KBM-7 (cell line): ENCODE measurements at regions not wholly inside any gene's neighbourhood (a gene's known extent, or its start where the extent isn't known, plus 50 kb on each side); places are given as distances from the start of the nearest gene placed in this dataset.
"Not testable (repeated sequence)": the region's sequence is repeated elsewhere in the genome, so short reads cannot be mapped to it uniquely, and the experiment has no call there.

ENCODE experiments used
- DNase-seq: peaks from one replicate; pipeline ENCODE4 v3.0.0-alpha.2; 2015
- in situ Hi-C: fragments of 300-500 bp; cut with MboI; formaldehyde crosslinking; loops from 2 replicates; pipeline ENCODE4 v1.14.3; 2020; ENCODE audit warnings: low sequenced_read_pairs, low pct_unique_long_range_greater_than_20kb, mixed read lengths

DNA sequence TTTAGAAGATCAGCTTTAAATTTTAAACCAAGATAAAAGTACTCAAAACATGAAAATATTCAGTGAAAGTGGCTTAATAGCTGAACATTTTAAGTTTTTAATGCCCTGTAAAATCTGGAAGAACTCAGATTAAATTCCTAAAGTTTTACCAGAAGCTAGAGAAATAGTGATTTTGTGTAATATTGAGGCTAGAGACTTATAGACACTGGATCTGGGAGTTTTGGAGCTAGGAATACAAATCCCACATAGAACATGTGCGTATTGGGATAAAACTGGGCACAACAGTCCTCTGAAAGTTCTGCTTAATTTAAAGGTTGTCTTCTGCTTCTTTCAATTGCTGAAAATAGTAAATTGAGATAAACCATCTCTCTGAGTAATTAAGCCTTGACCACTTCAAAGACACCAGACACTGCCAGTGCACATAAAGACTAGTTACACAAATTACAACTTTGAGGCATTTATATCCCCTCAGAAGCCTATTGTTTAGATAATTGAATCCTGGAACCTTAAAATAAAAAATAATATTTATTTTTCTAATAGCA, 1382.5 kb downstream of the OTOL1 start:
- in situ Hi-C loops: no loop called here
- DNase-seq: no peak

DNA sequence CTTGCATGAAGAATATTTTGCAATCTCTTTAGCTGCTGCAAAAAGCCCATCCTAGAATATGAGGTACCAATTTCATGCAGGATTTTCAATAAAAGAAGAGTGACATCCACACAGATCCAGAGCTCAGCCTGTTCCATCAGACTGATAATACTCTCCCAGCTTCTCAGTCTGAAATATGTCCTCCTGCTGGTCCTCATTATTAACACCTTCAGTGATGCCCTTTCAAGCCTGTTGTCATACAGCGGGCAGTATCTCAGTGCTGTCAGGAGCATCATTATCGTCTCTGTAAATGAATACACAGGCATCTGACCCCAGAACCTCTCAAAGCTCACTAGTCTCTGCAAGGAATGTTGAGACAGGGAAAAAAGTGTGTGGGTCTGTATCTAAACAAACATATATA, 1387.8 kb downstream of the OTOL1 start:
- in situ Hi-C loops: no loop called here
- DNase-seq: no peak

DNA sequence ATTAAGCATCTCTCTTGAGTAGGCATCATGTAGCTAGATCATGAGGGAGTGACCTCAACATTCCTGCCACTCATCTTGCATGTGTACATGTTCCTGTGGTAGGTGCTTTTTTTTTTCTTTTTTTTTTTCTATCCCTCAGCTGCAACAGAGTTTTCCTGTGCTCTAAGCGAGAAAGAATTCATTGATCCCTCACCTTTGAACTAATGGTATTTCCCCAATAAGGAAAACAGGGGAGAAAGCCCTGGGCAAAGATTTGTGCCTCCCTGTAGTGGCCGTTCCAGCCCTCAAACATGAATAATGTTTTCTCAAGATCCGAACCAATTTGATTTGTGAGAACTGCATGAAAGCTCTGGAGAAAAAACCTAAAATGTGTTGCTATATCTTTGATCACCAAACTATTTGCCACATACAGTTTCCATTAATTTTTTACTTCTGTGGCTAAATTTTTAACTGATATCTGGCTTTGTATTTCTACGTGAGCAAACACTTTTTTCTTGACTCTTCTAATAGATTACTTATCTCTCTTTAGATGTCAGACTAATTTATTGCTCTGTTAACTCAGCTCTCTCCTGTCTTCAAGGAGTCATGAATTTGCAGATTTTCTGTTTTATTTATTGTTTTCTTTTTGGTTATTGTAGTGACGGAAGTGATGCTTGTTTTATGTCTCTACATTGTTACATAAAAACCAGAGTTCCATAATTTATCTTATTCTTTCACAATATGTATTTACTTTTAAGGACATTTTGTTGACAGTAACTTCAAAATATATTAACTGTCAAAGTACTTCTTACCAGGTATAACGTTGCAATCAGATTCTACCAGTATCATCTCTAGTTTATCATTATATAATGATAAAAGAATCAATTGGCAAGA, 1396.5 kb downstream of the OTOL1 start:
- DNase-seq: no peak
- in situ Hi-C loops: no loop called here

- in situ Hi-C loops: no loop called here
- no peak for DNase-seq
Measured at GRCh38 chr3:162897291-162897690, 1400.7 kb downstream of the OTOL1 start.

GRCh38 chr3:162932503-162932902, 1435.9 kb downstream of the OTOL1 start:
- DNase-seq: no peak
- in situ Hi-C loops: no loop called here

DNA sequence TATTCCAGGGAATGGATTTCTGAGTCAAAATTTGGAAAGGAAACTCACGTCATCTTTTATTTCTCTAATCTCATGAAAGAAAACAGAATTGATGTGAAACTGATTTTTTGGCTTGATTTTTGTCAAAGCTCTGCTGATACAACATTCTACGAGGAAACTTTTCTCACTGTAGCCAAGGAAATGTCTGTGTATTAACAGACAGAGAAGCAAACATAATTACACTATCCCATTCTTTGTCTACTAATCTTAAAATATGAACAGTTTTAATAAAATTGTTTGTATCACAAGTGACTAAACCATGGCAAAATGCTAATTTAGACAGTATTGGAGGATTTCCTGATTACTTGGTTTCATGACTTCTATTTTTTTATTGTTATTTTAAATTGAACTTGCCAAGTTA, 1437.0 kb downstream of the OTOL1 start:
- DNase-seq: no peak
- in situ Hi-C loops: no loop called here

- in situ Hi-C loops: no loop called here
- no peak for DNase-seq
Measured at GRCh38 chr3:162936706-162937105, 1440.1 kb downstream of the OTOL1 start.

- in situ Hi-C loops: no loop called here
- DNase-seq: no peak
Measured at GRCh38 chr3:162938083-162938482, 1441.5 kb downstream of the OTOL1 start.

DNA sequence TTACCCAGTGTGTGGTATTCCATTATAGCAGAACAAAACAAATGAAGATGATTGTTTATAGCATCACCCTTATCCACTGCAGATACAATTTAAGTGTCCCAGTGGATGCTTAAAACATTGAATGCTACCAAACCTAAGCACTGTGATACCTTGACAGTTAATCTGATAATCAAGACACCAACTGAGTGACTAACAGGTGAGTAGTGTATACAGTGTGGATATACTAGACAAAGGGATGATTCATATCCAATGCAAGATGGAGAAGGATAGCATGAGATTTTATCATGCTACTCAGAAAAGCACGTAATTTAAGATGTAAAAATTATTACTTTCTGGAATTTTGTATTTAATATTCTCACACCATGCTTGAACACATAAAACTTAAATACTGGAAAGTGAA, 1449.0 kb downstream of the OTOL1 start:
- in situ Hi-C loops: no loop called here
- DNase-seq: no peak

GRCh38 chr3:162956711-162957110, 1460.1 kb downstream of the OTOL1 start:
- in situ Hi-C loops: no loop called here
- DNase-seq: no peak

- DNase-seq: no peak
- in situ Hi-C loops: no loop called here
Measured at GRCh38 chr3:162960269-162960668, 1463.7 kb downstream of the OTOL1 start.

DNA sequence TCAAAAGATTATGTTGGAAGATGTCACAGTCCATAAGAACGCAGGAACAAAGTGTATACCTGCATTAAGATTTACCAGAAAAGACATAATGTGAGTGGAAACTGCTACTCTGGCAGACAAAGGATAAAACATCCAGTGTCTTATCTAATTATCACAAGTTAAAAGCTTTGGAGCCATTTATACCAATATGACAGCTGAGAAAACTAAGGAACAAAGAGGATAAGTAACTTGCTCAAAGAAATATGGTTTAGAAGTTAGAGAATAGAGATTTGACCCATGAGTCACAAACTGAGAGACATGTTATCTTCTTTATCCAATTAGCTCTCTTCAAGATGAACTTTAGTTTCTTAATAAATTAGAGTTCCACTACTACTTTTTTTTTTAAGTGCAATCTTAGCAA, 1473.7 kb downstream of the OTOL1 start:
- in situ Hi-C loops: no loop called here

DNA sequence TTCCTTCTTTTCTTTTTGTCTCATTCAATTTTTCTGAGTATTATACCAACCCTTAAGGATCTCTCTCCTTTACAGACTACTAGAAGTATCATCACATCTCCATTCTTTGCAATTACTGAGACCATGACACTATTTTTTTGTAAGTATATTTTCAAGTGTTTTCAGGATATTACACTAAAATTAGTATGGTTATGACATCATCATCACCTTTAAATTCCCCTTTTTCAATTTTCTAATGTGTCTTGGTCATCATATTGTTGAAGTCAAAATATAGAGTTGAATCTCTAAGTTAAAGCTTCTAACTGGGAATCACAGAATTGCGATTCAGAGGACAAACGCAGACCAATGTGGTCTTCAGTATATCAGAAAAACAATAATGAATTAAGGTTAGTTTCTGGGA, 1475.1 kb downstream of the OTOL1 start:
- in situ Hi-C loops: no loop called here
- DNase-seq: no peak

More for the DNA sequence above, 1473.7 kb downstream of the OTOL1 start:
- DNase-seq: no peak

DNA sequence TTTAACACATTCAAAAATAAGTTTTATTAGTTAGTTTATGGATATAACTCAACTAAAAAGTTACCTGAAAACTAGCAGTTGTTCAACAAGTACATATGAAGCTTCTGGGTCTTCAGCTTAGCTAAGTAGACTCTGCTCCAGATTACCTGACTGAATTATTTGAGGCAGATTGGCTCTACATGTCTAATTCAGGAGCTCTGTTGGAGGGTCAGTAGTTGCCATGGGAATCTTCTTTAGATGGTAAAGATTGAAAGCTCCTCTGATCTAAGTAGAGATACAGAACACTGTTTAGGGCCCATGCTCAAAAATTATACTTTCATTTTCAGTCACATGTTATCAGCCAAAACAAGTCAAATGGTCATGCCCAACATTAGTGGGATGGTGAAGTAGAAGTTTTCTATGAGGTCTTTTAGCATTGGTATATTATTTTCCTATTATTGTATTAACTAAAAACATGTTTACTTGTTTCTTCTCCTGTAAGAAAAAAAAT, 1476.9 kb downstream of the OTOL1 start:
- no peak for DNase-seq
- in situ Hi-C loops: no loop called here

GRCh38 chr3:162978136-162978535, 1481.5 kb downstream of the OTOL1 start:
- DNase-seq: no peak
- in situ Hi-C loops: no loop called here

DNA sequence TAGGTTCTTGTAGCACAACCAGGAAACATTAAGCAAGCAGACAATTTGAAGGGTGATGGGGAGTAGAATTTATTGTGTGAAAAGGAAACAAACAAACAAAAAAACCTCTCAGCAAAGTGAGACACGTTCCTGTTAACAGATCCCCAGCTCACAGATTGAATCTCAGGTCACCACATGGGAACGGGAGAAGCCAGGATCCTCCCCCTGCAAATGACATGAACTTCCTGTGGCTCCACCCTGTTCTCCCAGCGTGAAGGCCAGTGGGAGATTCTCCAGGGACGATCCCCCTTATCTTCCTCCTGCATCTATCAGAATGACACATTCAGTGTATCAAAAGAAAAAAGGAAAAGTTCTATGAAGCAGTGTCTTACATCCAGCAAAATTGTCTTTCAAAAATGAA, 1488.1 kb downstream of the OTOL1 start:
- no peak for DNase-seq
- in situ Hi-C loops: no loop called here

- DNase-seq, in situ Hi-C loops: not testable (repeated sequence)
Measured at GRCh38 chr3:162987085-162987794, 1490.6 kb downstream of the OTOL1 start.

GRCh38 chr3:162992741-162993140, 1496.1 kb downstream of the OTOL1 start:
- in situ Hi-C loops: no loop called here
- no peak for DNase-seq

- in situ Hi-C loops: no loop called here
- DNase-seq: peak; percentile 7
Measured at GRCh38 chr3:162994165-162994564, 1497.6 kb downstream of the OTOL1 start.

- in situ Hi-C loops: no loop called here
- no peak for DNase-seq
Measured at GRCh38 chr3:162996368-162996767, 1499.8 kb downstream of the OTOL1 start.
